ENCODE measurements at regions not wholly inside any gene's neighbourhood (a gene's known extent, or its start where the extent isn't known, plus 50 kb on each side); places are given as distances from the start of the nearest gene placed in this dataset.

DNA sequence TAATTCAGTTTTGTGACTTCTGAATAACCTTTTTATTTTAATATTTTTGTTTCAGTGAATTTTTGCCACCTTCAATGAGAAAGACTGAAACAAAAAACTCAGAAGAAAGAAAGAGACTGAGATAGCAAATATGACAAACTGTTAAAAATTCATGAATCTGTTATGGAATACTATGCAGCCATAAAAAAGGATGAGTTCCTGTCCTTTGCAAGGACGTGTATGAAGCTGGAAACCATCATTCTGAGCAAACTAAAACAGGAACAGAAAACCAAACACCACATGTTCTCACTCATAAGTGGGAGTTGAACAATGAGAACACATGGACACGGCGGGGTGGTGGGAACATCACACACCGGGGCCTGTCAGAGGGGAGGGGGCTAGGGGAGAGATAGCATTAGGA lies 193.4 kb upstream of the FGGY start:
- no peak for DNase-seq

DNA sequence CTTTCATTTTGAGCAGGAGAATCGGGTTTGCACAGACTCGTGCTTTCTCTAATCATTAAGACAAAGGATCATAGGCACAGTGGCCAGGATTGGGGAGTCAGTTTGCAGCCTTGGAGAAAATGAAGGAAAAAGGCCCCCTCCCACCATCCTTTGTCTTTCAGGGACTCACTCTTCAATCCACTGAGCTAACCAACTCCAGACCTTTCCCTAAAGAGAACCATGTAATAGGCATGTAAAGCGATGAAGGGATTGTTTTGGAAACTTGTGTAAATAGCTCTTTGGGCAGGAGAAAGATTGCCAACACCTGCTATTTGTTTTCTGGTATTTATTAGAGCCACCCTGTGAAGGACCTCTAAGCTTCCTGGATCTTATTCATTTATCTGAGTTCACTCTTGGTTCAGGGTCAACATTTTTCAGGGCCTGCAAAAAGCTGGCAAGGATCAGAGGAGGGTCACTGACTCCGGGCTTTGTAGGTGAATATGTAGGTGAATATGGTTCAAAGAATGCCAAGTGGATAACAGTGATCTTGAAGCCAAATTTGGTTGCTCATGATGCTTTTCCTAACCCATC lies 192.6 kb upstream of the FGGY start:
- peak; percentile 38 for DNase-seq

DNA sequence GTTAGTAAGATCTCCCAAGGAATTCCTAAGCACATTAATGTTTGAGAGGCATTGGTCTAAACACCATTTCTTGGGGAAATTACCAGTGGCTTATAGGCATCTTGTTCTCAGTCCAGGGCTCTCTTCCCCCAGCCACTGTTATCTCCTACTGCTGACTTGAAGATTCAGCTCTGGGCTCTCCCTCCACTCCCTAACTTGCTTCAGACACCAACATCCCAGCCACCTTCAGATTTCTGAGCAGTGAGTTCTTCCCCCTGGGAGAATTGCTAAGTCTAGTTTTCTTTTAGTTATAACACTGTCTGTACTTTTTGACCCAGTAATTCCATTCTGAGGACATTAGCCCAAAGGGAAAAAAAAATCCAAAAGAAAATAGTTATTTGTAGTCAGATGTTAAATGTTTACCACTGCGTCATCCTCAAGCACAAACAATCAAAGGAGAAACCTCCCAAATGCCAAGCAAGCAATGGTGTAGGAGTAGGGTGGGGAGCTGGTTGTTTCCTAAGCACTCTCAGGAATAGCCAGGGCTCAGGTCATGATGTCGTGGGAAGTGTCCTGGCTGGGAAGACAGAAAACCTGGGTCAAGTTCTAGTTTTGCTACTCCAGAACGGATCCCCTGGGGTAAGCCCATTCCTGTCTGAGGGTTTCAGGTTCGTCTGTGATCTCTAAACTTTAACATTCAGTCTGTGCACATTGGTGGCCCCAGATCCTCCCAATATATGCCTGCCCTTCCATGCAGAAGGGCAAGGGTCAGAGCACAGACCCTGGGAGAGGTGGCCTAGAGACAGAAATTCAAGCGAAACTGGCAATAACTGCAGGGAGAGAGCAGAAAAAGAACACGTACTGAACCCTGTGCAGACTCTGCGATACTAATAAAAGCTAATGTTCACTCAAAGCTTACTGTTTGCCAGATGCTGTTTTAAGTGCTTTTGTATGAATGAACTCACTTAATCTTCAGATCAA lies 191.1 kb upstream of the FGGY start:
- no peak for DNase-seq

GRCh38 chr1:59107516-59107915 lies 189.4 kb upstream of the FGGY start:
- DNase-seq: no peak

GRCh38 chr1:59107916-59108315 lies 189.0 kb upstream of the FGGY start:
- DNase-seq: peak; percentile 28

DNA sequence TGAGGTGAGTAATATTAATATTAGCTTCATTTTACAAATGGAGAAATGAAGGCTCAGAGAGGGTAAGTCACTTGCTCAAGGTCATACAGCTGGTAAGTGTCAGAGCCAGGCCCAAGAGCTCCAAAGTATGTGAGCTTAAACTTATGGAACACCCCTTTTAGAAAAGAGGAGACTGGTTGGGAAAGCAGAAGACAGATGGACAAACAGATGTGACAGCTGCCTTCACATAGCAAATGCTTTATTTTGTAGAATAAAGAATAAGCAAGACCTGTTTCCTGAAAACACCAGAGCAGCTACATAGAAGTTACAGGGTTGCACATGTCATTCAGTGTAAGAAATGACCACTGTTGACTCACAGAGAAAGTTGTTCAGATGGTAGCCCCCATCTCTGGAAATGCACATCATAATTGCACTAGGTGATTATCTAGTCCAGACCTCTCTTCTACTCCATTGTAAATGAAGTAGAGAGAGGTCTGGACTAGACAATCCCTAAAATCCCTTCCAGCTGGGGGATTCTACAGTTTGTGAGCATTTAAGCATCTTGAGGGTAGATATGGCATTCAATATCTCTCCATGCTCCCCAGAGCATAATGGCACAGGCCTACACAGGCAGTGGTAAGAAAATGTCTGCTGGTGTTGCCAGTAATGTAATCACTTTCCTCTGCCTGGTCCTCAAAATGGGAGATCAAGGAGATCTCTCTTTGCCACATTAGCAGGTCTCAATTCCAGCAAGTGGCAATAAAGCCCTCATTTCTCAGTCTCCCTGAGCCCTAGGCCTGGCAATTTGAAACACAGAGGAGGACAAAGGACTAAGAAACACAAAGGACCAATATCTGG lies 188.2 kb upstream of the FGGY start:
- DNase-seq: no peak

DNA sequence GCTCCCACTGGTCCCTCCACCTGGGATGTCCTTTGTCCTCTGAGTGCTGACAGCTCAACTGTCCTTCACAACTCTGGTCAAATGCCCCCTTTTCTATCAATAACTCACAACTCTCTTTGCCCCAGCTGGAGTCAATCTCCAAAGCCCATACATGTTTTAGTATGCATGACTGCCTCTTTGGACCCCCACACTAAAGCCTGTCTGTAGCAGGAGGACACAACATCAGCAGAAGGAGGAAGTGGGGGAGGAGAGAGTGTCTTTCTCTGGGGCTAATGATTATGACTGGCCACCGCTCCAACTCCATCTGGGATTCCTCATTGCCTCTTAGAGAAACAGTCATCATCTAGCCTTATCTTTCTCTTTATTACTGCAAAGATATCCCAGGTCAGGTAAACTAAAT lies 186.6 kb upstream of the FGGY start:
- no peak for DNase-seq

- no peak for DNase-seq
Measured at GRCh38 chr1:59113876-59114457, 182.9 kb upstream of the FGGY start.

DNA sequence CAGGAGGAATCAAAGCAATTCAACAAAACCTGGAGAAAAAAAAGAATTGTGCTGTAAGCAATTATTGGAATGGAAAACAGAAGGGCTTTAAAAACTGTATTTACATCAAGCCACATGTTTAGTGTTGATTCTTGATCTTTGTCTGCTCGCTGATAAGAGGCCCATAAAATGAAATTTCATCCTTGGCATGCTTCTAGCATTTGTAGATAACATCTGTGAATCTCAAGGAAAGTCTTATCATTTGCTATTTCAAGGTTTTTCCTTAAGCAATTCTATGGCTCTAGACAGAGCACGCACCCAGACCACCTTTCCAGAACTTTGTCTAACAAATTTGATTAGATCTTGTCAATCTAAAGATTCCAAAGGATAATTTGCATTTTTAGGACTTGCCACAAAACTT lies 181.0 kb upstream of the FGGY start:
- DNase-seq: no peak

DNA sequence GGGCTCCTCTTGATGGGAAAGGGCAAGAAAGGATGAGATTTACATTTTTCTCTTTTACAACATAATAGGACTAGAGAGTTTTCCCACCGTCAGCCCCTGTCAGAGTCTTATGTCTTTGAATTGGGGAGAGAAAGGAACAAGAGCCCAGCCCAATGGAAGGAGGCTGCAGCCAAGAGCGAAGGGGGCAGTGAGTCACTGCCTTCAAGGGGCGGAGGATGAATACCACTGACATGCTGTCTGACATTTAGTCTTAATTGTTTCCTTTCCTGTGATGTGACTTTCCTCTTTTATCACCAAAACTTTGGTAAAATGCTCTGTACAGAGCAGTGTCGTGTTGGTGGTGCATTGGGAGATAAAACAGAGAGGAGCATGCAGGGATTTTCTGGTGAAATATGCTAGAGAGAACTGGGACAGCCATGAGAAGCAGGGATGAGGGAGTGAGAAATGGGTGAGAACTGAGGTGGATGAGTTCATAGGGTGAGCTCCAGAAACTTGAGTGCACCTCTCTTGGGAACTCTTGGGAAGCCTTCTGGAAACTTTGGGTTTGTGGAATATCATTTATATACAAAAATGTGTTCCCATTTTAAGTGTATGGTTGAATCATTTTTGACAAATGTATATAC lies 179.9 kb upstream of the FGGY start:
- DNase-seq: no peak

GRCh38 chr1:59122527-59122926 lies 174.4 kb upstream of the FGGY start:
- no peak for DNase-seq

GRCh38 chr1:59123081-59123681 lies 173.7 kb upstream of the FGGY start:
- no peak for DNase-seq

GRCh38 chr1:59124166-59124565 lies 172.7 kb upstream of the FGGY start:
- no peak for DNase-seq

DNA sequence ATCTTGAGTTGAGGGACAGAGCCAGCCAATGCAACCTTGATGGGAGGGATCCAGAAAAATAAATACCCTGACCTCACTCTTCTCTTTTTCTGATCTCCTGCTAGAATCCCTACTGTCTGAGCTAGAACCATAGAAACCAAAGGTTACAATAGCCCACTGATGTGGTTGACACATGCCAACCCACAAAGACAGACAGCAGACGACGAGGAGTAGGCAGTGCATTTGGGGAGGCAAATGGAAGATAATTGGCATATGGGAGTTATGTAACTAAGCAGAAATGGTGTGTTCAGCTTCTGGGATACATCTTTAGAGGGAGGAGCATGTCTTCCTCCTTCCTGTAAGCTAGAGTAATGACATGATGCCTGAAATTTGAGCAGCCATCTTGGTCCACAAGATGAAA lies 171.7 kb upstream of the FGGY start:
- DNase-seq: no peak

DNA sequence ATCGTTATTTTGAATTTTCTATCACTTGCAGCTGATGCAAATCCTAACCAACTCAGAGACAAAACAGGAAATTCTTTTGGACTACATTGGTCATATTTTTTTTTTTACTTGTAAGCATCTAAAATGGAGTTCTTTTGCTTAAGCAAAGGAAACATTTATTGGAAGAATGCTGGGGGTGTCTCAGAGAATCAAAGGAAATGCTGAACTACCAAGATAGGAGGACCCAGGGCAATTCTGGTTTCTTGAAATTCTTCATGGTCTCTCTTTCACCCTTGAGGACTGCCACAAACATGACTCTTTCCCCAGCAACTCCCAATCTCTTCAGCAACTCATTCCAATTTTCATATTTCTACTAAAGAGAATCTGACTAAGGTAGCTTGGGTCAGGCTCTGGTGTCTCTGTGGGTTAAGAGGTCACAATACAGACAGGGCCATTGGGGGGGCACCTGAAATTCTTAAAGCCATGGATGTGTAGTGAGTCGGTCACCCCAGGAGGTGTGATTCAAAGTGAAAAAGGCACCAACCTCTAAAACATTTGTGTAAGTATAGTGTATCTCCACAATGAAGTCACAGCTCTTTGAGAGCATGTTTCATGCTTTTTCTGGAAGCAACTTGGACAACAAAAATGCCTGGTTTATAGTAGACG lies 171.1 kb upstream of the FGGY start:
- DNase-seq: no peak

DNA sequence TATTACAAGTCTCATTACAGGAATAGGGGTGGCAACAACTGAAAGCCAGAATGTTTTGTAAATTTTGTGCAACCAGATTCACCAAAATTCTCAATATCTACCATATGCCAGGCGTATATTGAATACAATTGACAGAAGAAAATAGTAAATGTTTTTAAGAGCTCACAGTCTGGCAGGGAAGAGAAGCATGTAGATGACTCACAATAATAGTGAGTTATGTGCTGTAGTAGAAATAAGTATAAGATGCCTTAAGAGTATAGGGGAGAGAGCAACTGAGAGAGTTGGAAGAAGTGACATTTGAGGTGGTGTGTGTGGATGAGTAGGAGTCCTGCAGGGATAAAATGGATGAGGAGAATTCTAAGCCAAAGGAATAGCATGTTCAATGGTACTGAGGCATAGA lies 170.5 kb upstream of the FGGY start:
- no peak for DNase-seq

DNA sequence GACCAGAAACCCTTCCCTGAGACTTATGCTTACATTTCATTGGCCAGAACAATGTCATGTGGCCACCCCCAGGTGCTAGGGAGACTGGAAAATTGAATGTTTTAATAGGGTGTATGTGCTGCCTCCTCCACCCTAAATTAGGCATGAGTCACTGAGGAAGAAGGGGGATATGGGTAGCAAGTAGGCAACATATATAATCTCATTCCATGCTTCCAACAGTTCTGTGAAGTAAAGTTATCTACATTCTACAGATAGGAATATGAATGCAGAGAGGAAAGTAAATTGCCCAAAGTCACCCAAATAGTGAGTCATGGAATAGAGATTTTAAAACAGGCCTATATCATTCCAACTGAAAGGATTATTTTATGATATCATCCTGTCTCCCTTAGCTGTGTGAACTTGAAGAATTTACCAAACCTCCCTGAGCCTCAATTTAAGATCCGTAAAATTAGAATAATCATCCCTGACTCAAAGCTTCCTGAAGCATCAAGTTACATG lies 168.6 kb upstream of the FGGY start:
- no peak for DNase-seq

DNA sequence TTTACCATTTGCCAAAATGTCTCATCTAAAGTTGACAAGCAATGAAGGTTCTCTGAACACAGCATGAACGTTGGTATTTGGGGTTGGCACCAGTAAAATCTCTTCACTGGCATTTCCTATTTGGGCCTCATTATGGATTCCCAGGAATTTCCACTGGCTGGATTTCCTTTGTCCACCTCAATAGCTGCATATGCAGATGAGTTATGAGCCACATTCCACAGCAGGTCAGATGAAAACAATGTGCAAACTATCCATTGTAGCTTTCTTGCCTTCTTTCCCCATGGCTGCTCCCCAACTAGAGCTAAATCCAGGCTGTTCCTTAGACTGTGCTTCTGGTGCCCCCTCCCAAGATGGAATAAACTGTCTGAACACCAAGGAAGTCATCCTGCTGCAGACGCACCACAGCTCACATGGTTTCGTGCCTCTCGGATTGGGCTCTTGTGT lies 168.1 kb upstream of the FGGY start:
- DNase-seq: no peak

DNA sequence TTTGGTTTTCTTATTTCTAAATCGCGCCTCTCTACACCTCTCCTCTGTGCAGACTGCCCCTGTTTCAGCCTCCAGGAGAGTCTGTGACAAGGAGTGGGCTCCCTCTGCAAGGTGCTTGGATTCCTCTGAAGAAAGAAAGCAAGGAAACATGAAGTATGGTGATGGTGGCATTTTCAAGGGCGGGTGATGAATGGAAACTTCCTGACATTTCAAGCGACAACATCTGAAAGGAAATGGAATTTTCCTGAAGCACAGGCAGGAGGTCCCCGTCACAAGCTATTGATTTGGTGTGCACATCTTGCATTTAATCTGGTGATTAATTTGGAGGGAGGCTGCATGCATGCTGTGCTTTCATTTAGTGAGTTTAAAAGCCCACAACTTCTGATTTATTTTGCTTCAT lies 164.6 kb upstream of the FGGY start:
- no peak for DNase-seq

DNA sequence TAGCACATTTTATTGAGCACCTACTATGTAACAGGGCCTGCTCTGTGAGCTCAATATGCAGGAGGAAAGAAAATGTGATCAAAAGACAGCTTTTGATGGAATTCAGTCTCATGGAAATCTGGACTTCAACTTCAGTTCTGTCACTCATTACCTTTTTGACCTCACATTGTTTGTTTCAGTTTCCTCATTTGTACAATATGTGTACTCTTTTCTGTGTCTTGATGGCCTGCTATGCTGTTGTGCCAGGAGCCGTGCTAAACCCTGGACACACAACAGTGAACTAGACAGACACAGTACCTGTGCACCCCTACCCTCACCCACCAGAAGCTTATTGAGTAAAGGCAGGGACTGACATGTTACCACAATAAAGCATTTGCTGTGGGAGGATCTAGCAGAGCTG lies 162.9 kb upstream of the FGGY start:
- DNase-seq: no peak

GRCh38 chr1:59135761-59136255 lies 161.1 kb upstream of the FGGY start:
- no peak for DNase-seq

All from DMS53 (cell line).